ENCODE measurements at regions not wholly inside any gene's neighbourhood (a gene's known extent, or its start where the extent isn't known, plus 50 kb on each side); places are given as distances from the start of the nearest gene placed in this dataset.

DNA sequence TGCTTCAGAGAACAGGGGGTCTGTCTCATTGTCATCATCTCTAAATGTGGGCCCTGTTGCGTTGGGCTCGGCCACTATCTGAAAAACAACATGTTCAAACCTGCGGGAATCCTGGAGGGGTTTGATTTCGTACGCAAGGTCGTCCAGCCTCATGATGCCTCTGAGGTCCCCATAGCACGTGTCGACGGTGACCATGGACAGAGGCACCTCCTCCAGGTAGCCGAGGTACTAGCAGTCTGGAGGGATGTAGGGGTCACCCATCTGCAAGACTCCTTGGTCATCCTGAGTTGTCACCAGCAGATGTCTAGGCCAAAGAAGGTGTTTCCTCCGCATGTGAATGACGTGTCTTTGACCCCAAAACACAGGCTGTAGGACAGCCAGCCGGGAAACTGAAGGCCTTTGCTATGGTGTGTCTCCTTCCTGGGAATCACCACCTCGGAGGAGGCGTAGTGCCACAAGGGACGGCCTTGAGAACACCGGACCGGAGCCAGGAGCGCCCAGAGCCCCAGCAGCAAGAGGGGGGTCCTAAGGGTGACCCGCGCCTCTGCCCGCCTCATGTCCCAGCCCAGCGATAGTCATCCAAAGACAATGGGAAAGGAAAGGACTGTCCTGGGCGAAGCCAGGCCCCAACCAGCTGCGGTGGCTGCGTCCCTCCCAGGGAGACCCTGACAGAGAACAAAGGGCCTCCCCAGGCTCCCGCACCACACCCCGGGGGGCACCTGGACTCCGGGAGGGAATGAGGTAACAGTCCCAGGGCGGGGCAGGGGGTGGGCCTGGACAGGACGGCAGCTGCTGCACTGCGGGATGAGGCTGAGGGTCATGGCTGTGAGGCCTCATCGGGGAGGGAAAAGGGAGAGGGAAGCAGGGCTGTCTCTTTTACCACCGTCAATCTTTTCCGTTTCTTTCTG, 445.5 kb downstream of the TMEM121 start:
- H3K4me1 ChIP-seq (ENCODE audit: control insufficient read depth in 5 of 5, insufficient read depth in 5 of 5, low read length in 5 of 5) = no peaks in the 10 kb centered on the region
- TF ChIP-seq, protein P1, sequence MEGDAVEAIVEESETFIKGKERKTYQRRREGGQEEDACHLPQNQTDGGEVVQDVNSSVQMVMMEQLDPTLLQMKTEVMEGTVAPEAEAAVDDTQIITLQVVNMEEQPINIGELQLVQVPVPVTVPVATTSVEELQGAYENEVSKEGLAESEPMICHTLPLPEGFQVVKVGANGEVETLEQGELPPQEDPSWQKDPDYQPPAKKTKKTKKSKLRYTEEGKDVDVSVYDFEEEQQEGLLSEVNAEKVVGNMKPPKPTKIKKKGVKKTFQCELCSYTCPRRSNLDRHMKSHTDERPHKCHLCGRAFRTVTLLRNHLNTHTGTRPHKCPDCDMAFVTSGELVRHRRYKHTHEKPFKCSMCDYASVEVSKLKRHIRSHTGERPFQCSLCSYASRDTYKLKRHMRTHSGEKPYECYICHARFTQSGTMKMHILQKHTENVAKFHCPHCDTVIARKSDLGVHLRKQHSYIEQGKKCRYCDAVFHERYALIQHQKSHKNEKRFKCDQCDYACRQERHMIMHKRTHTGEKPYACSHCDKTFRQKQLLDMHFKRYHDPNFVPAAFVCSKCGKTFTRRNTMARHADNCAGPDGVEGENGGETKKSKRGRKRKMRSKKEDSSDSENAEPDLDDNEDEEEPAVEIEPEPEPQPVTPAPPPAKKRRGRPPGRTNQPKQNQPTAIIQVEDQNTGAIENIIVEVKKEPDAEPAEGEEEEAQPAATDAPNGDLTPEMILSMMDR (IDR thresholded peaks at IDR 0.05; ENCODE audit: control extremely low read depth, extremely low read depth) = no peak
- ATAC-seq (ENCODE audit: insufficient read depth, low FRiP score) (no peak), DNase-seq (no peak)
- no peak overlapping the region for H3K9ac ChIP-seq (ENCODE audit: insufficient read depth in 1 of 2, low read length in 2 of 2)
- WGBS, 2 donors = 88 to 91% methylated on average over 35 of the region's 35 CpGs
- H3K36me3 ChIP-seq (ENCODE audit: control insufficient read depth in 4 of 4, insufficient read depth in 4 of 4, low read length in 4 of 4) = no peaks in the 10 kb centered on the region
- H3K4me3 ChIP-seq = no peak overlapping the region
- no peak overlapping the region for H3K27ac ChIP-seq (ENCODE audit: low read depth in 1 of 2, low read length in 1 of 2)
- H3K27me3 ChIP-seq (ENCODE audit: control insufficient read depth in 3 of 3, insufficient read depth in 3 of 3, low read length in 2 of 3) = no peaks in the 10 kb centered on the region
- H3K9me3 ChIP-seq (ENCODE audit: control insufficient read depth in 4 of 4, insufficient read depth in 3 of 4, low read length in 3 of 4) = peaks cover 0 to 14% (median 3%) of the 10 kb centered on the region in 4 donors

DNA sequence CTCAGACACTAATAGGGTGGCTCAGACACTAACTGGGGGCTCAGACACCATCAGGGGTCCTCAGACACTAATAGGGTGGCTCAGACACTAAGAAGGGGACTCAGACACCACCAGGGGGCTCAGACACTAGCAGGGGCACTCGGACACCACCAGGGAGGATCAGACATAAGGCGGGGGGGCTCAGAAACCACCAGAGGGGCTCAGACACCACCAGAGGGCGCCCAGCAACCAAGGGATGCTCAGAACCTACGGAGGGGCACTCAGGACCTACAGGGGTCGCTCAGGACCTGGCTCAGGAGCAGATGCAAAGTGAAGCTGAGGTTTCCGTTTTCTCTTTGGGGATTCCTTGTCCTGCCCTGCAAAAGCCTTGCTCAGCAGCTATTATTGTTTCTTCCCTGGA, 448.5 kb downstream of the TMEM121 start:
- DNase-seq = no peak

DNA sequence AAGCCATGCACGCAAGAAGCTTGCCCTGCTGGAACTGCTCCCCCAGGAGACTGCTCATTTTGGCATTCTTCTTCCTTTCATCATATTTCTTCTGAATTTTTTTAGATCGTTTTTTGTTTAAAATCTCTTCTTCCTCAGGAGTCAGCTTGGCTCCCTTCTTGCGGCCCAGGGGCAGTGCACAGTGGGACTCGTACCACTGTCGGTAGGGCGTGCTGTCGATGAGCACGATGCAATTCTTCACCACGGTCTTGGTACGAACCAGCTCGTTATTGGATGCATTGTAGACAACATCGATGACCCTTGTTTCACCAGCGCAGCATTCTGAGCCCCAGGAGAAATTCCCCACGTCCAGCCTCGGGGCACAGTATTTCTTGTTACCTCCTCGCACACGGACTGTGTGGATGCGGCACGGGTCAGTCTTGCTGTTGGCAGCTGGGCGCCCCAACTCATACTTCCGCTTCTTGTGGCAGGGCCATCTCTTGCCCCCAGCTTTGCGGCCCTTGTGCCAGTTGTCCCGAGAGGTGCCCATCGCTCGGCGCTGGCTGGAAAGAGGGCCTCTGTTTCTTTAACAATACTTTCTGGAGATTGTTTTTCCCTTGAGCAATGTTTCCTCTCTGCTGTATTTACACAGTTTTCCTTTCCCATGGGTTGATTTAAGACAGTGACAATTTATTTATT, 452.4 kb downstream of the TMEM121 start:
- TF ChIP-seq, protein P1 (IDR thresholded peaks at IDR 0.05; ENCODE audit: control extremely low read depth, extremely low read depth) = no peak
- DNase-seq (no peak), ATAC-seq (ENCODE audit: insufficient read depth, low FRiP score) (no peak)
- Histone ChIP-seq H3K9ac (ENCODE audit: insufficient read depth in 1 of 2, low read length in 2 of 2) (no peak overlapping the region), H3K4me1 (ENCODE audit: control insufficient read depth in 5 of 5, insufficient read depth in 5 of 5, low read length in 5 of 5) (no peaks in the 10 kb centered on the region), H3K36me3 (ENCODE audit: control insufficient read depth in 4 of 4, insufficient read depth in 4 of 4, low read length in 4 of 4) (no peaks in the 10 kb centered on the region), H3K27ac (ENCODE audit: low read depth in 1 of 2, low read length in 1 of 2) (no peak overlapping the region), H3K4me3 (no peak overlapping the region), H3K9me3 (ENCODE audit: control insufficient read depth in 4 of 4, insufficient read depth in 3 of 4, low read length in 3 of 4) (peaks cover 0 to 11% (median under 1%) of the 10 kb centered on the region in 4 donors), H3K27me3 (ENCODE audit: control insufficient read depth in 3 of 3, insufficient read depth in 3 of 3, low read length in 2 of 3) (no peaks in the 10 kb centered on the region)
- 91 to 92% methylated on average over 26 of the region's 26 CpGs for WGBS, 2 donors

More for the DNA sequence above, 448.5 kb downstream of the TMEM121 start:
- 23 to 29% methylated on average over 5 to 6 of the region's 6 CpGs for WGBS, 2 donors
- H3K27ac ChIP-seq (ENCODE audit: low read depth in 1 of 2, low read length in 1 of 2) = no peak overlapping the region
- H3K4me3 ChIP-seq = no peak overlapping the region
- H3K9ac ChIP-seq (ENCODE audit: insufficient read depth in 1 of 2, low read length in 2 of 2) = no peak overlapping the region
- ATAC-seq (ENCODE audit: insufficient read depth, low FRiP score) = no peak
- H3K27me3 ChIP-seq (ENCODE audit: control insufficient read depth in 3 of 3, insufficient read depth in 3 of 3, low read length in 2 of 3) = no peaks in the 10 kb centered on the region
- H3K4me1 ChIP-seq (ENCODE audit: control insufficient read depth in 5 of 5, insufficient read depth in 5 of 5, low read length in 5 of 5) = no peaks in the 10 kb centered on the region
- TF ChIP-seq, protein P1 (IDR thresholded peaks at IDR 0.05; ENCODE audit: control extremely low read depth, extremely low read depth) = peak; percentile 5
- H3K36me3 ChIP-seq (ENCODE audit: control insufficient read depth in 4 of 4, insufficient read depth in 4 of 4, low read length in 4 of 4) = no peaks in the 10 kb centered on the region
- peaks cover 0 to 11% (median 2%) of the 10 kb centered on the region in 4 donors for H3K9me3 ChIP-seq (ENCODE audit: control insufficient read depth in 4 of 4, insufficient read depth in 3 of 4, low read length in 3 of 4)
